ENCODE measurements at regions not wholly inside any gene's neighbourhood (a gene's known extent, or its start where the extent isn't known, plus 50 kb on each side); places are given as distances from the start of the nearest gene placed in this dataset.
"Not testable (repeated sequence)": the region's sequence is repeated elsewhere in the genome, so short reads cannot be mapped to it uniquely, and the experiment has no call there.

DNA sequence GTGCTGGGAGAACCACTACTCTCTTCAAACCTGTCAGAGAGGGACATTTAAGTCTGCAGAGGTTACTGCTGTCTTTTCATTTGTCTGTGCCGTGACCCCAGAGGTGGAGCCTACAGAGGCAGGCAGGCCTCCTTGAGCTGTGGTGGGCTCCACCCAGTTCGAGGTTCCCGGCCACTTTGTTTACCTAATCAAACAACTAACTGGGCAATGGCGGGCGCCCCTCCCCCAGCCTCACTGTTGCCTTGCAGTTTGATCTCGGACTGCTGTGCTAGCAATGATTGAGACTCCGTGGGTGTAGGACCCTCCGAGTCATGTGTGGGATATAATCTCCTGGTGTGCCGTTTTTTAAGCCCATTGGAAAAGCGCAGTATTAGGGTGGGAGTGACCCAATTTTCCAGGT, 69.0 kb upstream of the KLHL4 start:
- TF ChIP-seq POLR2A (conservative IDR thresholded peaks at IDR 0.05); BCL6 (CRISPR knock-in tag; IDR thresholded peaks at IDR 0.05): not testable (repeated sequence)
